GM23338 (cell line): ENCODE measurements at regions not wholly inside any gene's neighbourhood (a gene's known extent, or its start where the extent isn't known, plus 50 kb on each side); places are given as distances from the start of the nearest gene placed in this dataset.

Experiments used
- ATAC-seq: fragments of 200-7000 bp; cut with Tn5 transposase; 3 replicates; pipeline ENCODE4 v1.9.1; 2020
- DNase-seq: peaks from one replicate; pipeline ENCODE4 v3.0.0-alpha.2; 2015; ENCODE audit warnings: low spot score
- H2AFZ ChIP-seq: fragments of 200-600 bp; sonication (generic); 2 replicates; pipeline ENCODE4 v1.8.0; 2016; ENCODE audit warnings: antibody characterized with exemption, mild to moderate bottlenecking, moderate library complexity
- H3F3A ChIP-seq: fragments of 200-600 bp; sonication (generic); replicated peaks from 2 replicates; pipeline ENCODE4 v1.8.0; 2017; ENCODE audit warnings: antibody characterized with exemption, mixed run types, low read depth
- H3K27ac ChIP-seq: fragments of 200-600 bp; sonication (generic); 2 replicates; pipeline ENCODE4 v1.6.1; 2016; ENCODE audit warnings: low read depth
- H3K27me3 ChIP-seq: fragments of 200-600 bp; sonication (generic); 2 replicates; pipeline ENCODE4 v1.8.0; 2016; ENCODE audit warnings: mild to moderate bottlenecking, mixed run types, moderate library complexity; ENCODE audit not compliant: insufficient read depth
- H3K36me3 ChIP-seq: fragments of 200-600 bp; sonication (generic); 2 replicates; pipeline ENCODE4 v1.8.0; 2016; ENCODE audit warnings: mild to moderate bottlenecking; ENCODE audit not compliant: insufficient read depth
- H3K4me1 ChIP-seq: fragments of 200-600 bp; sonication (generic); 2 replicates; pipeline ENCODE4 v1.8.0; 2016; ENCODE audit warnings: mild to moderate bottlenecking, moderate library complexity; ENCODE audit not compliant: insufficient read depth
- H3K4me2 ChIP-seq: fragments of 200-600 bp; sonication (generic); 2 replicates; pipeline ENCODE4 v1.7.1; 2017; ENCODE audit warnings: mixed run types
- H3K4me3 ChIP-seq: fragments of 200-600 bp; sonication (generic); 2 replicates; pipeline ENCODE4 v1.6.1; 2016; ENCODE audit warnings: mixed run types
- H3K79me2 ChIP-seq: fragments of 200-600 bp; sonication (generic); replicated peaks from 2 replicates; pipeline ENCODE4 v1.8.0; 2017; ENCODE audit warnings: mild to moderate bottlenecking; ENCODE audit not compliant: insufficient read depth
- H3K9me2 ChIP-seq: fragments of 200-600 bp; sonication (generic); 2 replicates; pipeline ENCODE4 v1.8.0; 2017; ENCODE audit not compliant: insufficient read depth
- H4K20me1 ChIP-seq: fragments of 200-600 bp; sonication (generic); replicated peaks from 2 replicates; pipeline ENCODE4 v1.8.0; 2017; ENCODE audit warnings: mild to moderate bottlenecking; ENCODE audit not compliant: insufficient read depth
- H3K27ac Mint-ChIP-seq: 2 replicates; pipeline ENCODE4 v1.8.0; 2020; ENCODE audit warnings: inconsistent platforms, mild to moderate bottlenecking, moderate library complexity, mixed read lengths
- H3K27me3 Mint-ChIP-seq: 3 replicates; pipeline ENCODE4 v1.8.0; 2022; ENCODE audit warnings: low read depth, mild to moderate bottlenecking, moderate library complexity, mixed read lengths, inconsistent platforms; ENCODE audit not compliant: insufficient read depth, poor library complexity
- H3K36me3 Mint-ChIP-seq: 3 replicates; pipeline ENCODE4 v1.8.0; 2021; ENCODE audit warnings: low read depth, mild to moderate bottlenecking, inconsistent platforms, moderate library complexity, mixed read lengths
- H3K4me1 Mint-ChIP-seq: 3 replicates; pipeline ENCODE4 v1.8.0; 2020; ENCODE audit warnings: mild to moderate bottlenecking, inconsistent platforms, mixed read lengths
- H3K4me3 Mint-ChIP-seq: 3 replicates; pipeline ENCODE4 v1.8.0; 2021; ENCODE audit warnings: moderate library complexity, mild to moderate bottlenecking, inconsistent platforms, mixed read lengths
- H3K9me3 Mint-ChIP-seq: 3 replicates; pipeline ENCODE4 v1.8.0; 2020; ENCODE audit warnings: moderate library complexity, mild to moderate bottlenecking, inconsistent platforms, mixed read lengths
- CREB1 ChIP-seq: fragments of 250-450 bp; sonication (Bioruptor Pico); IDR thresholded peaks from 2 replicates; pipeline ENCODE4 v1.5.0; 2020; ENCODE audit warnings: low read depth, mild to moderate bottlenecking, moderate library complexity
- CTCF ChIP-seq, 2 experiments: fragments of 200-600 bp in 1 of 2; sonication (generic) in 1 of 2; conservative IDR thresholded peaks; 2 replicates each; pipeline versions ENCODE4 v1.5.1 to v1.6.1; 2016 to 2017; ENCODE audit warnings: antibody characterized with exemption in 2 of 2, low read depth in 2 of 2, mild to moderate bottlenecking in 2 of 2, moderate library complexity in 1 of 2
- ETS1 ChIP-seq: IDR thresholded peaks from 2 replicates; pipeline ENCODE4 v1.6.1; 2016; ENCODE audit warnings: antibody characterized with exemption
- EZH2 ChIP-seq: fragments of 200-600 bp; sonication (generic); IDR thresholded peaks from one replicate; pipeline ENCODE4 v1.8.0; 2017; ENCODE audit warnings: antibody characterized with exemption, mild to moderate bottlenecking, low read depth; ENCODE audit not compliant: unreplicated experiment
- EZH2phosphoT487 ChIP-seq: fragments of 200-600 bp; sonication (generic); IDR thresholded peaks from one replicate; pipeline ENCODE4 v1.8.1; 2018; ENCODE audit warnings: antibody characterized with exemption; ENCODE audit not compliant: unreplicated experiment
- JUNB ChIP-seq: IDR thresholded peaks from one replicate; pipeline ENCODE4 v1.6.1; 2016; ENCODE audit warnings: antibody characterized with exemption; ENCODE audit not compliant: unreplicated experiment
- NANOG ChIP-seq: IDR thresholded peaks from 2 replicates; pipeline ENCODE4 v1.6.1; 2016; ENCODE audit warnings: antibody characterized with exemption, borderline replicate concordance
- REST ChIP-seq: IDR thresholded peaks from one replicate; pipeline ENCODE4 v1.6.1; 2018; ENCODE audit warnings: antibody characterized with exemption; ENCODE audit not compliant: unreplicated experiment
- ZNF114 ChIP-seq: fragments of 250-450 bp; sonication (Bioruptor Pico); IDR thresholded peaks from 2 replicates; pipeline ENCODE4 v1.5.0; 2020; ENCODE audit warnings: mild to moderate bottlenecking, moderate library complexity
- ZNF331 ChIP-seq: fragments of 250-450 bp; sonication (Bioruptor Pico); IDR thresholded peaks from 2 replicates; pipeline ENCODE4 v1.5.0; 2020; ENCODE audit warnings: low read depth, mild to moderate bottlenecking, moderate library complexity

- Histone ChIP-seq H4K20me1 (no peaks in the 10 kb centered on the region), H3K27ac (no peak overlapping the region), H3K36me3 (no peaks in the 10 kb centered on the region; the same call in 1 of the 2 replicates), H3K4me2 (no peak overlapping the region), H3K79me2 (no peaks in the 10 kb centered on the region), H3K4me1 (no peaks in the 10 kb centered on the region), H2AFZ (no peak overlapping the region), H3K27me3 (no peaks in the 10 kb centered on the region), H3F3A (no peaks in the 10 kb centered on the region), H3K9me2 (no peaks in the 10 kb centered on the region), H3K4me3 (no peak overlapping the region)
- no peaks in the 10 kb centered on the region for H3K36me3 Mint-ChIP-seq
- peaks cover 10% of the 10 kb centered on the region for H3K4me1 Mint-ChIP-seq
- no peak overlapping the region for H3K27ac Mint-ChIP-seq
- DNase-seq (peak; percentile 50), ATAC-seq (peak; percentile 95)
- no peaks in the 10 kb centered on the region for H3K9me3 Mint-ChIP-seq
- TF ChIP-seq ZNF331 (CRISPR knock-in tag) = no peak
- no peak for TF ChIP-seq EZH2
- TF ChIP-seq CREB1 = peak; percentile 27; the same call in 1 of the 2 replicates
- TF ChIP-seq CTCF (conservative IDR thresholded peaks at IDR 0.05; ENCODE audit: low read depth in 2 of 2) = peak; percentile 51 to 60
- H3K4me3 Mint-ChIP-seq = no peak overlapping the region
- H3K27me3 Mint-ChIP-seq = no peaks in the 10 kb centered on the region
Observed at GRCh38 chr2:22375096-22375495, 1009.9 kb upstream of the KLHL29 start.

- Histone ChIP-seq H3K79me2 (no peaks in the 10 kb centered on the region), H3F3A (no peaks in the 10 kb centered on the region), H3K27me3 (no peaks in the 10 kb centered on the region), H3K36me3 (no peaks in the 10 kb centered on the region; the same call in 1 of the 2 replicates), H2AFZ (no peak overlapping the region), H3K9me2 (no peaks in the 10 kb centered on the region), H4K20me1 (no peaks in the 10 kb centered on the region), H3K4me1 (no peaks in the 10 kb centered on the region), H3K27ac (no peak overlapping the region), H3K4me3 (no peak overlapping the region), H3K4me2 (no peak overlapping the region)
- no peak overlapping the region for H3K27ac Mint-ChIP-seq
- no peak for TF ChIP-seq EZH2phosphoT487
- no peak for TF ChIP-seq EZH2
- no peak for TF ChIP-seq CTCF (conservative IDR thresholded peaks at IDR 0.05; ENCODE audit: low read depth in 2 of 2)
- TF ChIP-seq JUNB = no peak
- TF ChIP-seq ZNF331 (CRISPR knock-in tag) = no peak
- TF ChIP-seq NANOG = no peak
- no peak for TF ChIP-seq ZNF114 (CRISPR knock-in tag)
- TF ChIP-seq REST = no peak
- TF ChIP-seq ETS1 = no peak
- peaks cover 10% of the 10 kb centered on the region for H3K4me1 Mint-ChIP-seq
- no peaks in the 10 kb centered on the region for H3K27me3 Mint-ChIP-seq
- H3K36me3 Mint-ChIP-seq = no peaks in the 10 kb centered on the region
- no peaks in the 10 kb centered on the region for H3K9me3 Mint-ChIP-seq
- no peak for DNase-seq
- ATAC-seq = no peak
- no peak overlapping the region for H3K4me3 Mint-ChIP-seq
Observed at GRCh38 chr2:22377268-22377667, 1007.7 kb upstream of the KLHL29 start.
